K562 (cell line): ENCODE measurements at regions not wholly inside any gene's neighbourhood (a gene's known extent, or its start where the extent isn't known, plus 50 kb on each side); places are given as distances from the start of the nearest gene placed in this dataset.
A peak's percentile ranks its signal among the peaks of the same experiment; 100 is the strongest.

Experiments used
- CBFA2T2 ChIP-seq: fragments of 450-650 bp; conservative IDR thresholded peaks from 2 replicates; pipeline ENCODE4 v1.6.1; 2017; ENCODE audit warnings: mild to moderate bottlenecking
- CBX8 ChIP-seq: fragments of 200-600 bp; sonication (generic); IDR thresholded peaks from 2 replicates; pipeline ENCODE4 v1.6.1; 2012; ENCODE audit warnings: borderline replicate concordance, mixed run types, low read depth, mild to moderate bottlenecking, moderate library complexity, mixed read lengths, low read length, control low read depth, inconsistent platforms; ENCODE audit not compliant: poor library complexity, severe bottlenecking; ENCODE audit errors: extremely low read depth
- CCNT2 ChIP-seq: IDR thresholded peaks from 2 replicates; pipeline ENCODE4 v1.6.1; 2011; ENCODE audit warnings: borderline replicate concordance, low read depth, mild to moderate bottlenecking, moderate library complexity, mixed read lengths, low read length; ENCODE audit not compliant: insufficient read length; ENCODE audit errors: extremely low read depth
- CREB3 ChIP-seq: fragments of 450-650 bp; conservative IDR thresholded peaks from 2 replicates; pipeline ENCODE4 v1.6.1; 2016; ENCODE audit warnings: missing genetic modification characterization, low read depth, mild to moderate bottlenecking, missing compliant biosample characterization, moderate library complexity
- DDX20 ChIP-seq: fragments of 450-650 bp; IDR thresholded peaks from 2 replicates; pipeline ENCODE4 v1.6.1; 2016; ENCODE audit warnings: missing genetic modification characterization, low read depth, mild to moderate bottlenecking, missing compliant biosample characterization, moderate library complexity
- FIP1L1 ChIP-seq: fragments of 200-400 bp; formaldehyde crosslinking; IDR thresholded peaks from 2 replicates; pipeline ENCODE4 v1.6.1; 2018; ENCODE audit warnings: mild to moderate bottlenecking, low read depth, low read length; ENCODE audit not compliant: poor library complexity, severe bottlenecking
- FOXK1 ChIP-seq: sonication (generic); formaldehyde crosslinking; IDR thresholded peaks from 2 replicates; pipeline ENCODE4 v1.8.0; 2022; ENCODE audit warnings: missing genetic modification reagents, mild to moderate bottlenecking, borderline replicate concordance
- GATA2 ChIP-seq: sonication (generic); formaldehyde crosslinking; IDR thresholded peaks from 2 replicates; pipeline ENCODE4 v1.4.0; 2020; ENCODE audit warnings: mild to moderate bottlenecking, missing genetic modification reagents
- IRF1 ChIP-seq: sonication (generic); formaldehyde crosslinking; IDR thresholded peaks from 2 replicates; pipeline ENCODE4 v1.8.0; 2022; ENCODE audit warnings: missing genetic modification reagents, mild to moderate bottlenecking, borderline replicate concordance
- KHSRP ChIP-seq: fragments of 450-650 bp; IDR thresholded peaks from 2 replicates; pipeline ENCODE4 v1.6.1; 2017
- MAX ChIP-seq: sonication (generic); formaldehyde crosslinking; IDR thresholded peaks from 2 replicates; pipeline ENCODE4 v1.9.0; 2022; ENCODE audit warnings: mild to moderate bottlenecking, missing genetic modification reagents
- MEF2D ChIP-seq: conservative IDR thresholded peaks from 2 replicates; pipeline ENCODE4 v1.6.1; 2016; ENCODE audit warnings: low read depth, missing genetic modification characterization, missing compliant biosample characterization
- MTA3 ChIP-seq: fragments of 450-650 bp; formaldehyde crosslinking; IDR thresholded peaks from 2 replicates; pipeline ENCODE4 v1.6.1; 2017; ENCODE audit warnings: mild to moderate bottlenecking, borderline replicate concordance
- NCOA4 ChIP-seq: fragments of 450-650 bp; IDR thresholded peaks from 2 replicates; pipeline ENCODE4 v1.6.1; 2018; ENCODE audit warnings: mild to moderate bottlenecking; ENCODE audit not compliant: partially characterized antibody
- NFE2L1 ChIP-seq: fragments of 450-650 bp; IDR thresholded peaks from 2 replicates; pipeline ENCODE4 v1.6.1; 2016; ENCODE audit warnings: missing genetic modification characterization, low read depth, mild to moderate bottlenecking, missing compliant biosample characterization, moderate library complexity, borderline replicate concordance
- PCBP1 ChIP-seq: fragments of 200-400 bp; formaldehyde crosslinking; IDR thresholded peaks from 2 replicates; pipeline ENCODE4 v1.6.1; 2018; ENCODE audit warnings: mild to moderate bottlenecking, low read depth, low read length; ENCODE audit not compliant: poor library complexity, severe bottlenecking
- PCBP2 ChIP-seq: fragments of 200-400 bp; formaldehyde crosslinking; IDR thresholded peaks from 2 replicates; pipeline ENCODE4 v1.6.1; 2018; ENCODE audit warnings: low read length, low read depth, mild to moderate bottlenecking, moderate library complexity; ENCODE audit not compliant: poor library complexity, severe bottlenecking
- PTRF ChIP-seq: fragments of 450-650 bp; IDR thresholded peaks from 2 replicates; pipeline ENCODE4 v1.6.1; 2016; ENCODE audit warnings: mild to moderate bottlenecking, missing genetic modification characterization, missing compliant biosample characterization
- RBFOX2 ChIP-seq: fragments of 200-400 bp; formaldehyde crosslinking; IDR thresholded peaks from 2 replicates; pipeline ENCODE4 v1.6.1; 2017; ENCODE audit warnings: low read depth, mild to moderate bottlenecking, low read length, moderate library complexity
- RFX1 ChIP-seq: fragments of 450-650 bp; IDR thresholded peaks from 2 replicates; pipeline ENCODE4 v1.6.1; 2016; ENCODE audit warnings: mild to moderate bottlenecking, moderate library complexity
- SMARCB1 ChIP-seq: IDR thresholded peaks from 2 replicates; pipeline ENCODE4 v1.6.1; 2011; ENCODE audit warnings: improper control_type of control experiment, low read depth; ENCODE audit not compliant: insufficient read length
- VEZF1 ChIP-seq: fragments of 200-800 bp; sonication (Bioruptor generic); IDR thresholded peaks from 2 replicates; pipeline ENCODE4 v1.6.1; 2017; ENCODE audit warnings: missing genetic modification characterization, missing compliant biosample characterization
- ZEB2 ChIP-seq: fragments of 450-650 bp; IDR thresholded peaks from 2 replicates; pipeline ENCODE4 v1.6.1; 2016
- ZNF316 ChIP-seq: fragments of 450-650 bp; IDR thresholded peaks from 2 replicates; pipeline ENCODE4 v1.6.1; 2016
- ZNF324 ChIP-seq: fragments of 250-450 bp; sonication (Bioruptor Pico); IDR thresholded peaks from 2 replicates; pipeline ENCODE4 v1.4.0; 2020; ENCODE audit warnings: mild to moderate bottlenecking
- ZNF589 ChIP-seq: fragments of 200-800 bp; sonication (Bioruptor generic); IDR thresholded peaks from 2 replicates; pipeline ENCODE4 v1.6.1; 2016; ENCODE audit warnings: low read depth, missing genetic modification characterization, missing compliant biosample characterization
- ZNF766 ChIP-seq: fragments of 200-800 bp; sonication (Bioruptor generic); conservative IDR thresholded peaks from 2 replicates; pipeline ENCODE4 v1.6.1; 2016; ENCODE audit warnings: missing genetic modification characterization, missing compliant biosample characterization

GRCh38 chr6:88295663-88296062 is 129.5 kb upstream of the CNR1 start (continued):
- TF ChIP-seq NFE2L1 (tag) (peak; percentile 19; the same call in 1 of the 2 replicates), PCBP1 (no peak), FOXK1 (CRISPR knock-in tag) (no peak), PCBP2 (no peak), ZEB2 (no peak), ZNF324 (CRISPR knock-in tag) (no peak), FIP1L1 (no peak), MAX (no peak), ZNF766 (CRISPR knock-in tag) (no peak), MTA3 (no peak), GATA2 (CRISPR knock-in tag) (no peak), CBFA2T2 (no peak), RBFOX2 (no peak), SMARCB1 (no peak), MEF2D (0 out of 2 replicates have a peak, but pooled peaks have one; percentile 66), CCNT2 (no peak), ZNF589 (no peak), PTRF (tag) (peak; percentile 35; the same call in 1 of the 2 replicates), ZNF316 (no peak), VEZF1 (no peak), IRF1 (no peak), CREB3 (peak; percentile 65; the same call in 1 of the 2 replicates), NCOA4 (no peak), KHSRP (no peak), RFX1 (no peak), CBX8 (no peak), DDX20 (tag) (0 out of 2 replicates have a peak, but pooled peaks have one; percentile 30)
